HG02642 (cell line): ENCODE measurements at regions not wholly inside any gene's neighbourhood (a gene's known extent, or its start where the extent isn't known, plus 50 kb on each side); places are given as distances from the start of the nearest gene placed in this dataset.

Source experiments
- ATAC-seq: cut with Tn5 transposase; IDR thresholded peaks from one replicate; pipeline ENCODE4 v1.9.1; 2021; ENCODE audit warnings: mild to moderate bottlenecking; ENCODE audit not compliant: unreplicated experiment, poor library complexity

DNA sequence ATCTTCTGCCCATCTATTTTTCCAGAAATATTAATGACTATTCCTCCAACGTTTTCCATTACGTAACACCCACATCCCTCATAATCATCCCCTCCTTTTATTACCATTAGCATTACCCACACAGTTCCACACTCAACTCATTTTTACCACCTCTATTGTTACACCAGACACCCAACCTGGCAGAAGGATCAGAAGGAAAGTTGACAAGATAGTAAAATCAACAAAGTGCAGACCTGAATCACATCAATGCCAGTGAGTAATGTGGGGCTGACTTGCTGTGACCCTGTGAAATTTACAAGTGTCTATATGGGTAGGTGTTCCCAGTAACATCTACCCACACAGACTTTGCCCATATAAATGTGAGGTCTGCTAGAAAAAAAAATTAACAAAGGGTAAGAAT, 568.2 kb downstream of the MAFB start:
- no peak for ATAC-seq

DNA sequence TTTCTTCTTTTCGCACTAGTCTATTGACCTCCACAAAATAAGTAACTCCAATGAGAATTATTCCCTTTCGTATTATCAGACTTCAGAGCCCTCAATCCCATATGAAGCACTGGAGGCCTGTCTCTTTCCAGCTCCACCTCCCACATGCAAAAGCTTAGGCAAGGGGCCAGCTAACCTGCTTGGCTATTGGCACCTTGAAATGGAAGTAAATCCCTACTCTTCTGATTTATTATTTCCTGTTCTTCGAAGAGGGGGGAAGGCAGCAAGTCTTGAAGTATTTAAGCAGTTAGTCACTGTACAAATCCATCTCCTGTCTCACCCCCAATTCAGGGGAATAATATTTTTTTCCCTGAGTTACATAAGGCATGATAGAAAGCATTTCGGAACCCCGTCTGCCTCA, 577.8 kb downstream of the MAFB start:
- no peak for ATAC-seq

GRCh38 chr20:40110311-40110831, 578.7 kb downstream of the MAFB start:
- ATAC-seq: no peak

DNA sequence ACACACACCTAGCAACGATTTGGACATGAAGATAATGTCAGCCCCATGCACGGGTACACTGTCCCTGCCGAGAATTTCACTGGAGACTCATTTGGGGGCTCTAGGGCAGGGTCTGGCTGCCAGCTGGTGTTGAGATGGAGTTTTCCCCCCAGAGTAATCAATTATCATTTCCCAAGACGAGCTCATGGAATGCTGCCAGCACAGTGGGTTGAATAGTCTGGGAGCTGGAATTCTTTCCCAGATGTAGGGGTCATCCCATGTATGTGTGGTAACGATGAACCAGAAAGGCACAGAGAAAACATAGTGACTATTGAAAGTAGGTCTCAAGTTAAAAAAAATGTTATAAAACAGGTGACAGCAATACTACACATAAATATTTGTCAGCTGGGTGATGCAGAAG, 579.9 kb downstream of the MAFB start:
- no peak for ATAC-seq

DNA sequence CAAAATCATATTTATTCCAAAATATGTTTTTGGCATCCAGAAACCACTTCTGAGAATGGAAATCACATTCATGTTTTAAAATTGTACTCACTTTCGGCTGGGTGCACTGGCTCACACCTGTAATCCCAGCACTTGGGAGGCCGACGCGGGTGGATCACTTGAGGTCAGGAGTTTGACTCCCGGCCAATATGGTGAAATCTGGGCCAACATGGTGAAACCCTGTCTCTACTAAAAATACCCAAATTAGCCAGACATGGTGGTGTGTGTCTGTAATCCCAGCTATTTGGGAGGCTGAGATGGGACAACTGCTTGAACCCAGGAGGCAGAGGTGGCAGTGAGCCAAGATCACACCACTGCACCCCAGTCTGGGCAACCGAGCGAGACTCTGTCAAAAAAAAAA, 580.7 kb downstream of the MAFB start:
- no peak for ATAC-seq

GRCh38 chr20:40104959-40105358, 584.1 kb downstream of the MAFB start:
- no peak for ATAC-seq

GRCh38 chr20:40103420-40103819, 585.6 kb downstream of the MAFB start:
- no peak for ATAC-seq

- no peak for ATAC-seq
These were observed 587.5 kb downstream of the MAFB start for GRCh38 chr20:40101560-40101959.

DNA sequence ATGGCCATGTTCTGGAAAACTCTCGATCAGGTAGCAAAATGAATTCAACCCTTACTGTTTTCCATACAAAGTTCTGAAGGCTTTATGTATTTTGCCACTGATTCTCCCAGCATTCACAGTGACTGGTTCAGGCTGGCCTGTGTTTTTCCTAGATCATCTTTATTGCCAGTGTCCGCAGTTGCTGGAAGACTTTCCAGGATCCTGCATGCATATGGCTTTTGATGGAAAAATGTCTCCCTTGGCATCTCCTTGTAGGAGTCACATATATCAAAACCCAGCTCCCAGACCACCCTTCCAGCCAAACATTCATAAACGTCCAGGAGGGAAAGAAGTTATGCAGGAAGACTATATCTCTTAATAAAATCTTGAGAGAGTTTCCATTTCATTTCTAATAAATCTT, 588.8 kb downstream of the MAFB start:
- ATAC-seq: no peak

DNA sequence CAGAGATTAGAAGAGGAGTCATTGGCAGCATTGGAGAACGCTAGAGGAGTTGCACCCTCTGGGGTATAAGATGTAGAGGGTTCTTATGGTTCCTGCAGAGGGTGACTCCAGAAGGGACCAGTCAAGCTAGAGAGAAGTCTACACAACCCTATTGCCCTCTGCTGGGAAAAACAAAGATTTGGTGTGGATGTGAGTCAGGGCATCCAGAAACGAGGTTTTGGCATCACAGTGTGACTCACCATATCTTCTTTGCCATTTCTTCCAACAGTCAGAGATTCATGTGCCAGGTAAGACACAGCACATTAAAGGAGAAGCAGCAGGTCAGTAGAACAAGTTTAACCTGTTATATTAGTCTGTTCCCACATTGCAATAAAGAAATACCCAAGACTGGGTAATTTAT, 598.8 kb downstream of the MAFB start:
- no peak for ATAC-seq

- no peak for ATAC-seq
These were observed 601.5 kb downstream of the MAFB start for GRCh38 chr20:40087496-40087895.

DNA sequence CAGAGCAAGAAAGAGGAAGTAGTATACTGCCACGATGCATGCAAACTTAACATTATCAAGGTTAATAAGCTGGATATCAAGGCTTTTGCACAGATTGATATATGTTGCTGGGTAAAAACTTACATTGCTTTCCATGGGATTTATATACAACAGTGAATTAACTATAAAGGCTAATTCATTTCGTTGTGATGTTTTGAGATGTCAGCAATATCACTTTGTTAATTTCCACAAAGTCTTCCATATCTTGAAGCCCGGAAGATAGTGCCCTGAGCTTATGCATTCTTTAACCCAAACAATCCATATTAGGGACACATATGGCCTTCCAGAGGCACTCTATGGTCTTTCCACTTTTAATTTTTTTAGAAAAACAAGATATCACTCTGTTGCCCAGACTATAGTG, 603.5 kb downstream of the MAFB start:
- no peak for ATAC-seq

DNA sequence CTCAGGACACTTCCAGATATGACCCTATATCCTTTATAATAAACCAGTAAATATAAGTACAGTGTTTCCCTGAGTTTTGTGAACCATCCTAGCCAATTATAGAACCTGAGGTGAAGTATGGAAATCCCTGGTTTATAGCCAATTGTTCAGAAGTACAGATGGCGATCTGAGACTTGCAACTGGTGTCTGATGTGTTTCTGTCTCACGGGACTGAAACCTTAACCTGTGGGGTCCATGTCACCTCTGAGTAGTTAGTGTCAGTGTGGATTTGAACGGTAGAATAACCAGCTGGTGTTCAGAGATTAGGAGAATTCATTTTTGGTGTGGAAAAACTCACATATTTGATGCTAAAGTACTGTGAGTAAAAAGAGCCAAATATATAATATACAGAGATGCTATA, 606.6 kb downstream of the MAFB start:
- no peak for ATAC-seq

DNA sequence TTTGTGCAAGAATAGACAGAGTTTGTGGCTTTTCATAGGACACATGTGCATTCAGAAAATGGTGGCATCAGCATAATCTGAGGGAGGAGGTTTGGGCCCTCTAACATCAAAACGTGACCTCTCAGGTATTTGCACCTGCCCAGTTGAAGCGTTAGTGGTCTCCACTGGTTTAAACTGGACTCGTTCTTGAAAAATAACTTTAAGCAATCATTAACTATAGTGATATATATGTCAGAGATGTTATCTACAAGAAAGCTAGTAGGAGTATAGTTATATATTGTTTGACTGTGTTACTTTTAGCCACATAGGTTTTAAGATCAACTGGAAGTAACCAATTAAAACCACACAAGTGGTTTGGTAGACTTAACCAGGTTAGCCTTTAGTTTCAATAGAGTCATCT, 607.4 kb downstream of the MAFB start:
- ATAC-seq: no peak

GRCh38 chr20:40080041-40080652, 608.9 kb downstream of the MAFB start:
- ATAC-seq: no peak

DNA sequence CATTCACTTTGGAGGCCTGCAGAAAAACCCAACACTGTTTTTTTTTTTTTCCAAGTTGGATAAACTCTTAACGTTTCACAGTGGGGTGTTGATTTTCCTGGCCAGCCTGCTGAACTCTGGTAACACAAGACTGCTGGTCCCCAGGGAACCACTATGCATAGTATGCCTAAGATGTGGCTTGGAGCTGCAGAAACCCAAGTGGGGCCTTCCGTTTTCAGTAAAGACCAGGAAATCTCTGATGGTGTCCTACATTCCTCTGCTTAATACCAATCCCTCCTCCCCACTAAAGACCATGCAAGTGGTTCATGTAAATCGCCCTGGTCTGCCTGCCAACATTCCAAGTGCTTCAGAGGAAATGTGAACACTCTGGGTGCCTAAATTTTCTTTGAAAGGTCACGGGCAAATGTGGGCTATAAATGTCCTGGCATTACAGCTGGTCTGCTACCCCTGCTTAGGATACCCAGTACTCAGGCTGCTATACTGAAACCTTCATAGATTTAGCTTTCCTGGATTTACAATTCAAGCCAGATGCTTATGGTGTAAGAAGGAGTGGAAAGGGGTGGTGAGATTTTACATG, 615.4 kb downstream of the MAFB start:
- ATAC-seq: no peak

DNA sequence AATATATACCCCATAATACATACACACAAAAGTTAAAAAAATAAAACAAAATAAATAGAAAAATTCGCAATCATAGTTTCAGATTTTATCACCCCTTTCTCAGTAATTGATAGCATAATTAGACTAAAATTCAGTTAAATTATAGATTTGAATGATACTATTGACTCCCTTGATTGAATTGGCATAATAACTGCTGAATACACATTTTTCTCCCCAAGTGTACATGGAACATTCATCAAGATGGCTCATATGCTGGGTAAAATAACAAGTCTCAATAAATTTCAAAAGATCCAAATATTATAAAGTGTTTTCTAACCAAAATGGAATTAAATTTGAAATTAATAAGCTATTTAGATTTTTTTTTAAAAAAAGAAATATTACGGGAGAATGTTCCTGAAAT, 616.1 kb downstream of the MAFB start:
- no peak for ATAC-seq

- ATAC-seq: no peak
These were observed 632.9 kb downstream of the MAFB start for GRCh38 chr20:40056171-40056570.

DNA sequence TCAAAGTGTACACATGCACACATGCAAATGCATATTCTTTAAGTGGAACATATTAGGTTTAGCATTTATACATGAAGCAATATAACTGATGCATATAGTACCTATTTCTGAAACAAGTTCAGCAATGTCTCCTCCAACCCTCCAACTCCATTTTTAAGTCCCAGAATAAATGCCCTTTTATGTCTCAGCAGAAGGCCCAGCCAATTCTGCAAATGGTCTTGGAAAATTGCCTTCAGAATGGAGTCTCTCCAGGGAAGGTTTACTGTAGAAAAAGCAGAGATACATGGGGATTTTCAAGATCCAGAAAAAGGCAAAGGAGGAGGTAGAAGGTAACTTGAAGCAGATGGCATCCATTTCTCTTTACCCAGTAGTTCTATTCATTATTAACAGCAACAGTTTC, 633.3 kb downstream of the MAFB start:
- ATAC-seq: no peak

DNA sequence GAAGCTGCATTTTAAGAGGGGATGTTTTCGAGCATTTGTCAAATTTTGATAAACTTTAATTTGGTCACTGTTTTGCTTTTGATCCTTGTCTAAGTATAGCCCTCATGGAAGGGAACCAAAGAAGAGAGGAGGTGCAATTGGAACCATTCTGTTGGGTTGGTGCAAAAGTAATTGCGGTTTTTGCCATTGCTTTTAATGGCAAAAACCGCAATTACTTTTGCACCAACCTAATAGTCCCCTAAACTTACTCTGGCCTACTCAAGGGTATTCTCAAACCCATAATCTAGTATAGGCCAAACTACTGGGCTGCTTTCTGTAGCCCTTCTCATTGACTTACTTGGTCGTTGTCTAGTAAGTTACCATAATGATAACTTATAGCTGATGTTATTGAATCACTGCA, 634.7 kb downstream of the MAFB start:
- no peak for ATAC-seq

- no peak for ATAC-seq
These were observed 638.4 kb downstream of the MAFB start for GRCh38 chr20:40050596-40050995.

GRCh38 chr20:40049854-40050253, 639.2 kb downstream of the MAFB start:
- ATAC-seq: no peak
